ENCODE measurements at regions not wholly inside any gene's neighbourhood (a gene's known extent, or its start where the extent isn't known, plus 50 kb on each side); places are given as distances from the start of the nearest gene placed in this dataset.

GRCh38 chr16:86046667-86047270 is 147.8 kb downstream of the IRF8 start:
- TF ChIP-seq CHD1 (IDR thresholded peaks at IDR 0.05; ENCODE audit: low read depth, low read length) (no peak), EZH2 (IDR thresholded peaks at IDR 0.05; ENCODE audit: borderline replicate concordance, control insufficient read depth, low read depth, low read length) (no peak)

Measured in GM12878 (cell line).